CD4-positive, alpha-beta memory T cell (primary cell): ENCODE measurements at regions not wholly inside any gene's neighbourhood (a gene's known extent, or its start where the extent isn't known, plus 50 kb on each side); places are given as distances from the start of the nearest gene placed in this dataset.

Experiments used
- CTCF ChIA-PET: fragments of 350-600 bp; sonication (Branson Sonifier 250); formaldehyde crosslinking; loops from one replicate; lab custom pipeline; 2021; ENCODE audit warnings: inconsistent platforms; ENCODE audit not compliant: partially characterized antibody; lab: Charles Lee
- POLR2A ChIA-PET: fragments of 350-600 bp; sonication (Branson Sonifier 250); formaldehyde crosslinking; loops from one replicate; lab custom pipeline; 2021; ENCODE audit not compliant: partially characterized antibody; lab: Charles Lee
- DNase-seq, 5 donors: peaks; one replicate each; pipeline versions ENCODE4 v3.0.0 to v3.0.0-alpha.2; 2020 to 2022; ENCODE audit warnings: mixed read lengths in 1 of 5
- H3K27ac ChIP-seq: one replicate; pipeline ENCODE4 v1.7.0; 2013; ENCODE audit warnings: low read depth, low read length
- H3K27me3 ChIP-seq: 2 replicates; pipeline ENCODE4 v1.7.0; 2013; ENCODE audit warnings: mild to moderate bottlenecking, low read length, moderate library complexity; ENCODE audit not compliant: insufficient read depth
- H3K36me3 ChIP-seq: 2 replicates; pipeline ENCODE4 v1.7.0; 2013; ENCODE audit warnings: mild to moderate bottlenecking, low read length, moderate library complexity; ENCODE audit not compliant: insufficient read depth
- H3K4me1 ChIP-seq: 2 replicates; pipeline ENCODE4 v1.7.0; 2013; ENCODE audit warnings: mild to moderate bottlenecking, low read length, moderate library complexity; ENCODE audit not compliant: insufficient read depth
- H3K4me3 ChIP-seq, 2 donors: one replicate each; pipeline ENCODE4 v1.7.0; 2013; ENCODE audit warnings: low read length in 2 of 2, mild to moderate bottlenecking in 1 of 2
- H3K9me3 ChIP-seq, 2 donors: one replicate each; pipeline ENCODE4 v1.7.0; 2013; ENCODE audit warnings: low read length in 2 of 2, control low read depth in 1 of 2; ENCODE audit not compliant: control insufficient read depth in 1 of 2
- H3K27ac Mint-ChIP-seq, 7 donors: one replicate each; pipeline ENCODE4 v1.8.0; 2020 to 2021; ENCODE audit warnings: mixed read lengths in 7 of 7, mild to moderate bottlenecking in 6 of 7, inconsistent platforms in 3 of 7, moderate library complexity in 3 of 7
- H3K27me3 Mint-ChIP-seq, 2 donors: one replicate each; pipeline ENCODE4 v1.8.0; 2020 to 2021; ENCODE audit warnings: mixed read lengths in 2 of 2
- H3K36me3 Mint-ChIP-seq, 2 donors: one replicate each; pipeline ENCODE4 v1.8.0; 2020 to 2021; ENCODE audit warnings: mixed read lengths in 2 of 2, inconsistent platforms in 1 of 2, mild to moderate bottlenecking in 1 of 2
- H3K4me1 Mint-ChIP-seq, 4 donors: one replicate each; pipeline ENCODE4 v1.8.0; 2020 to 2021; ENCODE audit warnings: mixed read lengths in 4 of 4, mild to moderate bottlenecking in 1 of 4
- H3K4me3 Mint-ChIP-seq, 8 donors: one replicate each; pipeline ENCODE4 v1.8.0; 2020 to 2021; ENCODE audit warnings: mixed read lengths in 8 of 8, mild to moderate bottlenecking in 7 of 8, moderate library complexity in 6 of 8, inconsistent platforms in 3 of 8
- H3K9me3 Mint-ChIP-seq, 8 donors: one replicate each; pipeline ENCODE4 v1.8.0; 2020 to 2021; ENCODE audit warnings: mixed read lengths in 8 of 8, mild to moderate bottlenecking in 5 of 8, inconsistent platforms in 3 of 8, moderate library complexity in 1 of 8
- intact Hi-C: fragments of 100-400 bp; cut with micrococcal nuclease; formaldehyde crosslinking; loops from one replicate; pipeline ENCODE4 v1.15.1; 2023

- H3K9me3 ChIP-seq: no peaks in the 10 kb centered on the region
- Mint-ChIP-seq H3K27me3 (no peaks in the 10 kb centered on the region), H3K36me3 (no peaks in the 10 kb centered on the region), H3K4me3 (no peak overlapping the region), H3K4me1 (no peaks in the 10 kb centered on the region), H3K27ac (no peak overlapping the region), H3K9me3 (peaks cover 0 to 9% (median 1%) of the 10 kb centered on the region in 8 donors)
- ChIA-PET POLR2A (no interaction called here), CTCF (no interaction called here)
- no peak for DNase-seq
- no peaks in the 10 kb centered on the region for H3K36me3 ChIP-seq
- intact Hi-C loops: no loop called here
- no peak overlapping the region for H3K27ac ChIP-seq
- H3K27me3 ChIP-seq: no peaks in the 10 kb centered on the region
- H3K4me3 ChIP-seq: no peak overlapping the region
- H3K4me1 ChIP-seq: no peaks in the 10 kb centered on the region
Measured at GRCh38 chr13:67367399-67367798, 137.3 kb upstream of the PCDH9 start.

DNA sequence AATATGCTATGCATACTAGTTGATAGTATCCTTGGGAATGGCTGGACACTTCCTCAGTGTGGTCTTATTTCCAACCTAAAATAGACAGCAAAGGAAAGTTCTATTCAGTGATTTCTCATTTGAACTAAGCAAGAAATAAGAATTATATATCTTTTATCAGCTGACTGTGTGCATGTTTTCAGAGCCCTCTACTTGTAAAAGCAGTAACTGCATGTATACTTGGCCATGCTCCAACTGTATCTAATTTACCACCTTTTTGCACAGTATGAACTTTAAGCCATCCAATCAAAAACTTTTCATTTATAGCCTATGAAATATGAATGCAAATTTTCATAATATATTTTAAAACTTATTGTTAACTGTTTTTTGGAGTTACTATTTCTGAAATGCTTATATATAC lies 136.4 kb upstream of the PCDH9 start:
- peaks cover 0 to 9% (median 2%) of the 10 kb centered on the region in 8 donors for H3K9me3 Mint-ChIP-seq
- CTCF ChIA-PET: no interaction called here
- POLR2A ChIA-PET: no interaction called here
- no peak overlapping the region for H3K27ac ChIP-seq
- intact Hi-C loops: no loop called here
- H3K27me3 ChIP-seq: no peaks in the 10 kb centered on the region
- H3K4me3 Mint-ChIP-seq: no peak overlapping the region
- H3K4me1 ChIP-seq: no peaks in the 10 kb centered on the region
- no peaks in the 10 kb centered on the region for H3K4me1 Mint-ChIP-seq
- H3K27ac Mint-ChIP-seq: no peak overlapping the region
- H3K4me3 ChIP-seq: no peak overlapping the region
- no peaks in the 10 kb centered on the region for H3K9me3 ChIP-seq
- no peaks in the 10 kb centered on the region for H3K27me3 Mint-ChIP-seq
- no peaks in the 10 kb centered on the region for H3K36me3 ChIP-seq
- no peak for DNase-seq
- no peaks in the 10 kb centered on the region for H3K36me3 Mint-ChIP-seq

- no peaks in the 10 kb centered on the region for H3K27me3 ChIP-seq
- no peak overlapping the region for H3K4me3 ChIP-seq
- H3K4me1 Mint-ChIP-seq: no peaks in the 10 kb centered on the region
- POLR2A ChIA-PET: no interaction called here
- intact Hi-C loops: no loop called here
- H3K36me3 ChIP-seq: no peaks in the 10 kb centered on the region
- H3K27ac ChIP-seq: no peak overlapping the region
- CTCF ChIA-PET: no interaction called here
- H3K27me3 Mint-ChIP-seq: no peaks in the 10 kb centered on the region
- no peaks in the 10 kb centered on the region for H3K36me3 Mint-ChIP-seq
- no peak overlapping the region for H3K27ac Mint-ChIP-seq
- DNase-seq: no peak
- no peaks in the 10 kb centered on the region for H3K9me3 ChIP-seq
- H3K9me3 Mint-ChIP-seq: peaks cover 0 to 4% (median under 1%) of the 10 kb centered on the region in 8 donors
- H3K4me1 ChIP-seq: no peaks in the 10 kb centered on the region
- no peak overlapping the region for H3K4me3 Mint-ChIP-seq
Measured at GRCh38 chr13:67355812-67356476, 125.8 kb upstream of the PCDH9 start.

GRCh38 chr13:67353941-67354340 lies 123.8 kb upstream of the PCDH9 start:
- no peak overlapping the region for H3K27ac Mint-ChIP-seq
- no peaks in the 10 kb centered on the region for H3K27me3 Mint-ChIP-seq
- H3K4me3 ChIP-seq: no peak overlapping the region
- no peaks in the 10 kb centered on the region for H3K4me1 Mint-ChIP-seq
- ChIA-PET CTCF (no interaction called here), POLR2A (no interaction called here)
- intact Hi-C loops: no loop called here
- no peaks in the 10 kb centered on the region for H3K36me3 ChIP-seq
- no peaks in the 10 kb centered on the region for H3K9me3 ChIP-seq
- H3K9me3 Mint-ChIP-seq: peaks cover 0 to 10% (median 4%) of the 10 kb centered on the region in 8 donors
- H3K27me3 ChIP-seq: no peaks in the 10 kb centered on the region
- H3K4me1 ChIP-seq: no peaks in the 10 kb centered on the region
- no peak overlapping the region for H3K27ac ChIP-seq
- no peaks in the 10 kb centered on the region for H3K36me3 Mint-ChIP-seq
- no peak overlapping the region for H3K4me3 Mint-ChIP-seq
- no peak for DNase-seq

- H3K27ac Mint-ChIP-seq: no peak overlapping the region
- no peak overlapping the region for H3K27ac ChIP-seq
- ChIA-PET POLR2A (no interaction called here), CTCF (no interaction called here)
- no peak overlapping the region for H3K4me3 ChIP-seq
- intact Hi-C loops: no loop called here
- no peaks in the 10 kb centered on the region for H3K4me1 ChIP-seq
- H3K27me3 ChIP-seq: no peaks in the 10 kb centered on the region
- no peaks in the 10 kb centered on the region for H3K36me3 Mint-ChIP-seq
- H3K4me3 Mint-ChIP-seq: no peak overlapping the region
- no peaks in the 10 kb centered on the region for H3K27me3 Mint-ChIP-seq
- DNase-seq: no peak
- H3K9me3 ChIP-seq: no peaks in the 10 kb centered on the region
- H3K9me3 Mint-ChIP-seq: peaks cover 0 to 11% (median 5%) of the 10 kb centered on the region in 8 donors
- H3K4me1 Mint-ChIP-seq: no peaks in the 10 kb centered on the region
- H3K36me3 ChIP-seq: no peaks in the 10 kb centered on the region
Measured at GRCh38 chr13:67353031-67353430, 122.9 kb upstream of the PCDH9 start.

DNA sequence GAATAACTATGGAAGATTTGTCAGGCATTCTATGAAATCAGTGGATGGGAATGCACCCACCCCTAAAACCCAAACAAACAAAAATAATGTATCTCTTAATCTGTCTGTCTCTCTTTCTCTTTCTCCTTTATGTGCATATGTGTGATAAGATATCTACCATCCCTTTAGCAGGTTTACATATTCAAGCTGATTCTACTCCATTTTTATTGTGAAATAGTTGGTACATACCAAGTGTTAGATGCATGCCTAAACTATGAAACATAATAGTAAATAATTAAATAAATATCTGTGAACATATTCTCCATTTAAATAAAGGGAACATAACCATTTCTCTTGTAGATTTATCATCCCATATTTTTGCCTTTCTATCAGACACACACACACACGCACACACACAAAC lies 121.8 kb upstream of the PCDH9 start:
- ChIA-PET POLR2A (no interaction called here), CTCF (no interaction called here)
- Histone ChIP-seq H3K36me3 (no peaks in the 10 kb centered on the region), H3K27ac (no peak overlapping the region), H3K27me3 (no peaks in the 10 kb centered on the region), H3K9me3 (no peaks in the 10 kb centered on the region), H3K4me1 (no peaks in the 10 kb centered on the region), H3K4me3 (no peak overlapping the region)
- H3K4me3 Mint-ChIP-seq: no peak overlapping the region
- H3K36me3 Mint-ChIP-seq: no peaks in the 10 kb centered on the region
- no peak overlapping the region for H3K27ac Mint-ChIP-seq
- no peak for DNase-seq
- no peaks in the 10 kb centered on the region for H3K27me3 Mint-ChIP-seq
- no peaks in the 10 kb centered on the region for H3K4me1 Mint-ChIP-seq
- intact Hi-C loops: no loop called here
- peaks cover 0 to 14% (median 5%) of the 10 kb centered on the region in 8 donors for H3K9me3 Mint-ChIP-seq

GRCh38 chr13:67351114-67351513 lies 121.0 kb upstream of the PCDH9 start:
- no peaks in the 10 kb centered on the region for H3K36me3 ChIP-seq
- H3K4me3 Mint-ChIP-seq: no peak overlapping the region
- DNase-seq: no peak
- H3K36me3 Mint-ChIP-seq: no peaks in the 10 kb centered on the region
- no peaks in the 10 kb centered on the region for H3K9me3 ChIP-seq
- ChIA-PET CTCF (no interaction called here), POLR2A (no interaction called here)
- H3K9me3 Mint-ChIP-seq: peaks cover 0 to 14% (median 6%) of the 10 kb centered on the region in 8 donors
- intact Hi-C loops: no loop called here
- no peak overlapping the region for H3K4me3 ChIP-seq
- H3K27ac Mint-ChIP-seq: no peak overlapping the region
- no peaks in the 10 kb centered on the region for H3K4me1 ChIP-seq
- H3K27me3 Mint-ChIP-seq: no peaks in the 10 kb centered on the region
- H3K27me3 ChIP-seq: no peaks in the 10 kb centered on the region
- no peak overlapping the region for H3K27ac ChIP-seq
- no peaks in the 10 kb centered on the region for H3K4me1 Mint-ChIP-seq

GRCh38 chr13:67343777-67344176 lies 113.6 kb upstream of the PCDH9 start:
- Histone ChIP-seq H3K27ac (no peak overlapping the region), H3K4me3 (no peak overlapping the region), H3K9me3 (peaks cover 0 to 4% of the 10 kb centered on the region in 2 donors), H3K4me1 (no peaks in the 10 kb centered on the region), H3K36me3 (no peaks in the 10 kb centered on the region), H3K27me3 (no peaks in the 10 kb centered on the region)
- intact Hi-C loops: no loop called here
- ChIA-PET POLR2A (no interaction called here), CTCF (no interaction called here)
- H3K27me3 Mint-ChIP-seq: no peaks in the 10 kb centered on the region
- peaks cover 0 to 18% (median 6%) of the 10 kb centered on the region in 8 donors for H3K9me3 Mint-ChIP-seq
- no peak overlapping the region for H3K4me3 Mint-ChIP-seq
- H3K4me1 Mint-ChIP-seq: no peaks in the 10 kb centered on the region
- no peaks in the 10 kb centered on the region for H3K36me3 Mint-ChIP-seq
- no peak for DNase-seq
- no peak overlapping the region for H3K27ac Mint-ChIP-seq
